HEK293 (cell line): ENCODE measurements at regions not wholly inside any gene's neighbourhood (a gene's known extent, or its start where the extent isn't known, plus 50 kb on each side); places are given as distances from the start of the nearest gene placed in this dataset.

Experiments
- CTCF ChIA-PET: fragments of 350-600 bp; formaldehyde crosslinking; extraction: SDS; loops from one replicate; lab custom pipeline; 2021; ENCODE audit warnings: antibody characterized with exemption; lab: Yijun Ruan, JAX
- POLR2A ChIA-PET: fragments of 300-600 bp; formaldehyde crosslinking; extraction: SDS; loops from one replicate; lab custom pipeline; 2020; ENCODE audit warnings: antibody characterized with exemption, inconsistent platforms; lab: Yijun Ruan, JAX
- H3K27ac ChIP-seq: fragments of 200-500 bp; sonication (Bioruptor generic); 2 replicates; pipeline ENCODE4 v1.5.1; 2014; ENCODE audit warnings: low read depth, low read length, control low read depth, inconsistent platforms; ENCODE audit errors: extremely low read depth
- H3K36me3 ChIP-seq, 2 experiments: fragments of 200-500 bp in 1 of 2; sonication (Bioruptor generic) in 1 of 2; 1 replicate in 1 of 2; 2 replicates in 1 of 2; pipeline ENCODE4 v1.5.1; 2014 to 2017; ENCODE audit warnings: inconsistent platforms in 2 of 2, low read length in 2 of 2; ENCODE audit not compliant: control insufficient read depth in 2 of 2, insufficient read depth in 1 of 2
- H3K4me1 ChIP-seq: fragments of 200-500 bp; sonication (Bioruptor generic); 2 replicates; pipeline ENCODE4 v1.5.1; 2014; ENCODE audit warnings: mild to moderate bottlenecking, low read length, inconsistent platforms; ENCODE audit not compliant: control insufficient read depth, insufficient read depth
- H3K4me3 ChIP-seq: 2 replicates; pipeline ENCODE4 v1.5.1; 2011; ENCODE audit warnings: low read depth, mild to moderate bottlenecking, control low read depth, low read length, moderate library complexity
- H3K9me3 ChIP-seq: fragments of 200-500 bp; sonication (Bioruptor generic); 2 replicates; pipeline ENCODE4 v1.5.1; 2014; ENCODE audit warnings: low read depth, low read length, inconsistent platforms; ENCODE audit not compliant: control insufficient read depth, insufficient read depth
- GFI1B ChIP-seq: fragments of 450-650 bp; formaldehyde crosslinking; IDR thresholded peaks from 2 replicates; pipeline ENCODE4 v1.5.1; 2016; ENCODE audit warnings: missing biosample characterization, missing genetic modification characterization
- HIC1 ChIP-seq: fragments of 450-650 bp; formaldehyde crosslinking; IDR thresholded peaks from 2 replicates; pipeline ENCODE4 v1.5.1; 2016; ENCODE audit warnings: missing biosample characterization, missing genetic modification characterization
- KLF8 ChIP-seq: fragments of 450-650 bp; formaldehyde crosslinking; IDR thresholded peaks from 2 replicates; pipeline ENCODE4 v1.5.1; 2016; ENCODE audit warnings: missing biosample characterization, missing genetic modification characterization
- KLF9 ChIP-seq: fragments of 450-650 bp; formaldehyde crosslinking; IDR thresholded peaks from 2 replicates; pipeline ENCODE4 v1.5.1; 2016; ENCODE audit warnings: missing biosample characterization, missing genetic modification characterization, low read depth
- PRDM1 ChIP-seq: fragments of 450-650 bp; formaldehyde crosslinking; IDR thresholded peaks from 2 replicates; pipeline ENCODE4; 2016; ENCODE audit warnings: missing biosample characterization, missing genetic modification characterization
- SETDB1 ChIP-seq: IDR thresholded peaks from one replicate; pipeline ENCODE4 v1.6.1; 2017; ENCODE audit warnings: mild to moderate bottlenecking, low read length, moderate library complexity, mixed read lengths; ENCODE audit not compliant: insufficient read length
- ZNF114 ChIP-seq: fragments of 450-650 bp; formaldehyde crosslinking; IDR thresholded peaks from 2 replicates; pipeline ENCODE4 v1.5.0; 2017; ENCODE audit warnings: missing biosample characterization, missing genetic modification characterization
- ZNF202 ChIP-seq: fragments of 450-650 bp; formaldehyde crosslinking; IDR thresholded peaks from 2 replicates; pipeline ENCODE4 v1.5.1; 2016; ENCODE audit warnings: missing biosample characterization, missing genetic modification characterization, borderline replicate concordance
- ZNF274 ChIP-seq, 2 experiments: fragments of 200-500 bp in 1 of 2; fragments of 450-650 bp in 1 of 2; sonication (Bioruptor generic) in 1 of 2; formaldehyde crosslinking in 1 of 2; IDR thresholded peaks; 2 replicates each; pipeline versions ENCODE4 v1.5.1 to v1.6.1; 2014 to 2016; ENCODE audit warnings: borderline replicate concordance in 1 of 2, inconsistent platforms in 1 of 2, low read length in 1 of 2, missing biosample characterization in 1 of 2, missing genetic modification characterization in 1 of 2
- ZNF280C ChIP-seq: fragments of 450-650 bp; formaldehyde crosslinking; IDR thresholded peaks from 2 replicates; pipeline ENCODE4 v1.5.1; 2016; ENCODE audit warnings: missing biosample characterization, missing genetic modification characterization
- ZNF280D ChIP-seq: fragments of 450-650 bp; formaldehyde crosslinking; IDR thresholded peaks from 2 replicates; pipeline ENCODE4 v1.5.1; 2016; ENCODE audit warnings: missing biosample characterization, missing genetic modification characterization
- ZNF548 ChIP-seq: fragments of 450-650 bp; formaldehyde crosslinking; IDR thresholded peaks from 2 replicates; pipeline ENCODE4 v1.5.1; 2016; ENCODE audit warnings: missing biosample characterization, missing genetic modification characterization
- ZNF549 ChIP-seq: fragments of 450-650 bp; IDR thresholded peaks from 2 replicates; pipeline ENCODE4 v1.5.1; 2018; ENCODE audit warnings: missing biosample characterization, missing genetic modification characterization, mild to moderate bottlenecking, inconsistent platforms, moderate library complexity
- ZNF654 ChIP-seq: fragments of 450-650 bp; formaldehyde crosslinking; IDR thresholded peaks from 2 replicates; pipeline ENCODE4 v1.5.1; 2016; ENCODE audit warnings: low read depth, missing biosample characterization, missing genetic modification characterization
- ZNF707 ChIP-seq: fragments of 450-650 bp; formaldehyde crosslinking; IDR thresholded peaks from 2 replicates; pipeline ENCODE4 v1.5.1; 2016; ENCODE audit warnings: missing biosample characterization, missing genetic modification characterization
- ZNF785 ChIP-seq: fragments of 450-650 bp; formaldehyde crosslinking; IDR thresholded peaks from 2 replicates; pipeline ENCODE4 v1.5.1; 2016; ENCODE audit warnings: missing biosample characterization, missing genetic modification characterization
- ZSCAN23 ChIP-seq: fragments of 450-650 bp; formaldehyde crosslinking; IDR thresholded peaks from 2 replicates; pipeline ENCODE4 v1.5.1; 2016; ENCODE audit warnings: missing biosample characterization, missing genetic modification characterization
- ZSCAN4 ChIP-seq: fragments of 450-650 bp; formaldehyde crosslinking; IDR thresholded peaks from 2 replicates; pipeline ENCODE4 v1.5.1; 2017; ENCODE audit warnings: missing biosample characterization, missing genetic modification characterization
- ZSCAN5A ChIP-seq: fragments of 450-650 bp; formaldehyde crosslinking; IDR thresholded peaks from 2 replicates; pipeline ENCODE4 v1.5.1; 2016; ENCODE audit warnings: missing biosample characterization, missing genetic modification characterization

- H3K4me3 ChIP-seq: no peak overlapping the region
- ChIA-PET POLR2A (no interaction called here), CTCF (no interaction called here)
- H3K9me3 ChIP-seq: no peaks in the 10 kb centered on the region
- no peak overlapping the region for H3K27ac ChIP-seq
- TF ChIP-seq ZNF274 (IDR thresholded peaks at IDR 0.05; ENCODE audit: low read length) (no peak), ZNF274 (tag by site-specific recombination; IDR thresholded peaks at IDR 0.05; ENCODE audit: borderline replicate concordance) (no peak), ZSCAN5A (tag by site-specific recombination) (no peak), ZNF654 (tag by site-specific recombination) (no peak), HIC1 (tag by site-specific recombination) (no peak), ZNF114 (no peak), ZNF785 (tag by site-specific recombination) (no peak), ZNF707 (tag by site-specific recombination) (no peak), SETDB1 (no peak), ZNF549 (no peak), ZNF280C (tag by site-specific recombination) (no peak), ZNF548 (tag by site-specific recombination) (no peak), KLF9 (tag by site-specific recombination) (no peak), ZSCAN23 (tag by site-specific recombination) (no peak), ZNF280D (tag by site-specific recombination) (no peak), PRDM1 (tag by site-specific recombination) (no peak), ZNF202 (tag by site-specific recombination) (no peak), KLF8 (tag by site-specific recombination) (no peak)
- no peaks in the 10 kb centered on the region for H3K4me1 ChIP-seq
- H3K36me3 ChIP-seq: no peaks in the 10 kb centered on the region
Observed at GRCh38 chr2:6384341-6384740, 481.4 kb downstream of the CMPK2 start.

- Histone ChIP-seq H3K4me1 (no peaks in the 10 kb centered on the region), H3K36me3 (no peaks in the 10 kb centered on the region), H3K9me3 (no peaks in the 10 kb centered on the region)
- POLR2A ChIA-PET: no interaction called here
- TF ChIP-seq ZSCAN4 (tag by site-specific recombination) (peak; percentile 95), GFI1B (no peak)
- TF ChIP-seq, all 188 proteins: peak for 1
- Histone ChIP-seq H3K4me3 (no peak overlapping the region), H3K27ac (no peak overlapping the region)
- CTCF ChIA-PET: no interaction called here
Observed at GRCh38 chr2:6392354-6392753, 473.4 kb downstream of the CMPK2 start.
